HEK293 (cell line): ENCODE measurements at regions not wholly inside any gene's neighbourhood (a gene's known extent, or its start where the extent isn't known, plus 50 kb on each side); places are given as distances from the start of the nearest gene placed in this dataset.

Experiments
- CTCF ChIA-PET: fragments of 350-600 bp; formaldehyde crosslinking; extraction: SDS; loops from one replicate; lab custom pipeline; 2021; ENCODE audit warnings: antibody characterized with exemption; lab: Yijun Ruan, JAX
- POLR2A ChIA-PET: fragments of 300-600 bp; formaldehyde crosslinking; extraction: SDS; loops from one replicate; lab custom pipeline; 2020; ENCODE audit warnings: antibody characterized with exemption, inconsistent platforms; lab: Yijun Ruan, JAX
- H3K27ac ChIP-seq: fragments of 200-500 bp; sonication (Bioruptor generic); 2 replicates; pipeline ENCODE4 v1.5.1; 2014; ENCODE audit warnings: low read depth, low read length, control low read depth, inconsistent platforms; ENCODE audit errors: extremely low read depth
- H3K36me3 ChIP-seq, 2 experiments: fragments of 200-500 bp in 1 of 2; sonication (Bioruptor generic) in 1 of 2; 1 replicate in 1 of 2; 2 replicates in 1 of 2; pipeline ENCODE4 v1.5.1; 2014 to 2017; ENCODE audit warnings: inconsistent platforms in 2 of 2, low read length in 2 of 2; ENCODE audit not compliant: control insufficient read depth in 2 of 2, insufficient read depth in 1 of 2
- H3K4me1 ChIP-seq: fragments of 200-500 bp; sonication (Bioruptor generic); 2 replicates; pipeline ENCODE4 v1.5.1; 2014; ENCODE audit warnings: mild to moderate bottlenecking, low read length, inconsistent platforms; ENCODE audit not compliant: control insufficient read depth, insufficient read depth
- H3K4me3 ChIP-seq: 2 replicates; pipeline ENCODE4 v1.5.1; 2011; ENCODE audit warnings: low read depth, mild to moderate bottlenecking, control low read depth, low read length, moderate library complexity
- H3K9me3 ChIP-seq: fragments of 200-500 bp; sonication (Bioruptor generic); 2 replicates; pipeline ENCODE4 v1.5.1; 2014; ENCODE audit warnings: low read depth, low read length, inconsistent platforms; ENCODE audit not compliant: control insufficient read depth, insufficient read depth
- GLIS1 ChIP-seq: fragments of 450-650 bp; formaldehyde crosslinking; IDR thresholded peaks from 2 replicates; pipeline ENCODE4 v1.5.1; 2016; ENCODE audit warnings: missing biosample characterization, missing genetic modification characterization
- KLF8 ChIP-seq: fragments of 450-650 bp; formaldehyde crosslinking; IDR thresholded peaks from 2 replicates; pipeline ENCODE4 v1.5.1; 2016; ENCODE audit warnings: missing biosample characterization, missing genetic modification characterization
- PRDM6 ChIP-seq: fragments of 450-650 bp; formaldehyde crosslinking; IDR thresholded peaks from 2 replicates; pipeline ENCODE4 v1.5.1; 2017; ENCODE audit warnings: missing biosample characterization, missing genetic modification characterization
- RBAK ChIP-seq: fragments of 450-650 bp; formaldehyde crosslinking; IDR thresholded peaks from 2 replicates; pipeline ENCODE4 v1.5.1; 2016; ENCODE audit warnings: missing biosample characterization, missing genetic modification characterization
- REST ChIP-seq: fragments of 450-650 bp; formaldehyde crosslinking; IDR thresholded peaks from 2 replicates; pipeline ENCODE4 v1.5.1; 2016; ENCODE audit warnings: missing biosample characterization, missing genetic modification characterization
- SALL2 ChIP-seq: fragments of 450-650 bp; formaldehyde crosslinking; IDR thresholded peaks from 2 replicates; pipeline ENCODE4 v1.5.0; 2017; ENCODE audit warnings: missing biosample characterization, mild to moderate bottlenecking, missing genetic modification characterization, borderline replicate concordance
- ZBTB11 ChIP-seq: fragments of 450-650 bp; formaldehyde crosslinking; conservative IDR thresholded peaks from 2 replicates; pipeline ENCODE4 v1.5.1; 2016; ENCODE audit warnings: low read depth, missing biosample characterization, missing genetic modification characterization
- ZBTB26 ChIP-seq: fragments of 450-650 bp; formaldehyde crosslinking; optimal IDR thresholded peaks from 2 replicates; pipeline ENCODE3; 2016; ENCODE audit warnings: missing biosample characterization, mild to moderate bottlenecking, missing genetic modification characterization
- ZNF112 ChIP-seq: fragments of 450-650 bp; formaldehyde crosslinking; IDR thresholded peaks from 2 replicates; pipeline ENCODE4 v1.5.0; 2017; ENCODE audit warnings: missing biosample characterization, missing genetic modification characterization
- ZNF114 ChIP-seq: fragments of 450-650 bp; formaldehyde crosslinking; IDR thresholded peaks from 2 replicates; pipeline ENCODE4 v1.5.0; 2017; ENCODE audit warnings: missing biosample characterization, missing genetic modification characterization
- ZNF146 ChIP-seq: fragments of 450-650 bp; formaldehyde crosslinking; IDR thresholded peaks from 2 replicates; pipeline ENCODE4 v1.5.1; 2016; ENCODE audit warnings: missing biosample characterization, missing genetic modification characterization
- ZNF302 ChIP-seq: fragments of 450-650 bp; formaldehyde crosslinking; IDR thresholded peaks from 2 replicates; pipeline ENCODE4 v1.5.1; 2016; ENCODE audit warnings: missing biosample characterization, missing genetic modification characterization, low read depth
- ZNF391 ChIP-seq: fragments of 450-650 bp; formaldehyde crosslinking; IDR thresholded peaks from 2 replicates; pipeline ENCODE4 v1.5.1; 2016; ENCODE audit warnings: low read depth, missing biosample characterization, missing genetic modification characterization, borderline replicate concordance
- ZNF473 ChIP-seq: fragments of 450-650 bp; formaldehyde crosslinking; IDR thresholded peaks from 2 replicates; pipeline ENCODE4 v1.5.1; 2017; ENCODE audit warnings: missing biosample characterization, missing genetic modification characterization
- ZNF48 ChIP-seq: fragments of 450-650 bp; formaldehyde crosslinking; IDR thresholded peaks from 2 replicates; pipeline ENCODE4 v1.5.1; 2016; ENCODE audit warnings: missing biosample characterization, missing genetic modification characterization
- ZNF510 ChIP-seq: fragments of 450-650 bp; formaldehyde crosslinking; IDR thresholded peaks from 2 replicates; pipeline ENCODE4 v1.5.1; 2018; ENCODE audit warnings: mild to moderate bottlenecking, missing genetic modification characterization, missing biosample characterization; ENCODE audit not compliant: insufficient replicate concordance
- ZNF529 ChIP-seq: fragments of 450-650 bp; formaldehyde crosslinking; IDR thresholded peaks from 2 replicates; pipeline ENCODE4 v1.5.1; 2017; ENCODE audit warnings: missing genetic modification characterization, missing biosample characterization; ENCODE audit not compliant: insufficient replicate concordance
- ZNF561 ChIP-seq: fragments of 450-650 bp; IDR thresholded peaks from 2 replicates; pipeline ENCODE4 v1.5.1; 2018; ENCODE audit warnings: missing biosample characterization, missing genetic modification characterization, borderline replicate concordance
- ZNF623 ChIP-seq: fragments of 450-650 bp; formaldehyde crosslinking; IDR thresholded peaks from 2 replicates; pipeline ENCODE4 v1.5.1; 2016; ENCODE audit warnings: missing biosample characterization, missing genetic modification characterization
- ZNF791 ChIP-seq: fragments of 450-650 bp; formaldehyde crosslinking; IDR thresholded peaks from 2 replicates; pipeline ENCODE4 v1.5.1; 2016; ENCODE audit warnings: missing biosample characterization, missing genetic modification characterization
- ZNF830 ChIP-seq: fragments of 450-650 bp; IDR thresholded peaks from 2 replicates; pipeline ENCODE4 v1.5.0; 2018; ENCODE audit warnings: missing biosample characterization, missing genetic modification characterization, low read depth, mild to moderate bottlenecking, moderate library complexity
- ZNF837 ChIP-seq: fragments of 450-650 bp; formaldehyde crosslinking; IDR thresholded peaks from 2 replicates; pipeline ENCODE4 v1.5.1; 2016; ENCODE audit warnings: missing biosample characterization, missing genetic modification characterization

GRCh38 chr12:90611048-90611447, 343.9 kb downstream of the CCER1 start:
- no peak for TF ChIP-seq ZBTB11 (tag by site-specific recombination)
- no peak for TF ChIP-seq REST (tag by site-specific recombination)
- no peak for TF ChIP-seq ZBTB26 (tag by site-specific recombination)
- TF ChIP-seq ZNF302 (tag by site-specific recombination) = no peak
- TF ChIP-seq ZNF510 (tag by site-specific recombination) = no peak
- TF ChIP-seq KLF8 (tag by site-specific recombination) = no peak
- TF ChIP-seq ZNF529 = no peak
- TF ChIP-seq ZNF561 (tag by site-specific recombination) = no peak
- no peak for TF ChIP-seq ZNF391
- no peak for TF ChIP-seq ZNF791 (tag by site-specific recombination)
- TF ChIP-seq ZNF114 (tag by site-specific recombination) = no peak
- TF ChIP-seq ZNF830 (tag by site-specific recombination) = no peak
- TF ChIP-seq RBAK = no peak
- CTCF ChIA-PET = interaction anchor here (0.6 kb wide), 1 partner anchor 496 kb away, joined by 3 read pairs; no protein-coding TSS in a partner anchor

GRCh38 chr12:90593596-90594295, 361.2 kb downstream of the CCER1 start:
- no peak overlapping the region for H3K27ac ChIP-seq
- TF ChIP-seq ZNF48 (no peak), ZNF146 (no peak), ZNF837 (no peak), ZNF112 (no peak), SALL2 (tag by site-specific recombination) (no peak), ZNF473 (tag by site-specific recombination) (no peak), ZNF623 (tag by site-specific recombination) (no peak), GLIS1 (tag by site-specific recombination) (no peak), PRDM6 (tag by site-specific recombination) (no peak)

More at GRCh38 chr12:90611048-90611447, 343.9 kb downstream of the CCER1 start:
- no peaks in the 10 kb centered on the region for H3K4me1 ChIP-seq
- no peak overlapping the region for H3K4me3 ChIP-seq
- no peaks in the 10 kb centered on the region for H3K9me3 ChIP-seq
- no peaks in the 10 kb centered on the region for H3K36me3 ChIP-seq
- H3K27ac ChIP-seq = no peak overlapping the region
- POLR2A ChIA-PET = no interaction called here

More at GRCh38 chr12:90593596-90594295, 361.2 kb downstream of the CCER1 start:
- ChIA-PET CTCF (no interaction called here), POLR2A (no interaction called here)
- Histone ChIP-seq H3K4me1 (no peaks in the 10 kb centered on the region), H3K36me3 (no peaks in the 10 kb centered on the region), H3K9me3 (no peaks in the 10 kb centered on the region), H3K4me3 (no peak overlapping the region)
